ENCODE measurements at regions not wholly inside any gene's neighbourhood (a gene's known extent, or its start where the extent isn't known, plus 50 kb on each side); places are given as distances from the start of the nearest gene placed in this dataset.

DNA sequence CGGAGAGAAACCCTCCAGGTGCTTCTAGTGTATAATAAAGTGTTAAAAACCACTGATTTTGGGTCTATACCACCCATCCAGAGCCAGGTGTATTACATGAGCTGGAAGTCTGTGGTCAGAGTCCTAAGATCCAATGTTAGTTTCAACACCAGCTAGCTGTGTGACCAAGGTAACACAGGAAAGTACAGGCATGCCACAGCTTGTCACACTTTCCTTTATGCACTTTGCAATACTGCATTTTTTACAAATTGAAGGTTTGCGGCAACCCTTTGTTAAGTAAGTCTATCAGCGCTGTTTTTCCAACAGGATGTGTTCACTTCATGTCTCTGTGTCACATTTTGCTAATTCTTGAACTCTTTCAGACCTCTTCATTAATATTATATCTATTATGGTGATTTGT lies 201.3 kb upstream of the PRICKLE2 start:
- no peak for DNase-seq (ENCODE audit: low read depth)
- H3K4me3 ChIP-seq (ENCODE audit: low read depth, low read length) = no peak overlapping the region
- TF ChIP-seq, protein P1, sequence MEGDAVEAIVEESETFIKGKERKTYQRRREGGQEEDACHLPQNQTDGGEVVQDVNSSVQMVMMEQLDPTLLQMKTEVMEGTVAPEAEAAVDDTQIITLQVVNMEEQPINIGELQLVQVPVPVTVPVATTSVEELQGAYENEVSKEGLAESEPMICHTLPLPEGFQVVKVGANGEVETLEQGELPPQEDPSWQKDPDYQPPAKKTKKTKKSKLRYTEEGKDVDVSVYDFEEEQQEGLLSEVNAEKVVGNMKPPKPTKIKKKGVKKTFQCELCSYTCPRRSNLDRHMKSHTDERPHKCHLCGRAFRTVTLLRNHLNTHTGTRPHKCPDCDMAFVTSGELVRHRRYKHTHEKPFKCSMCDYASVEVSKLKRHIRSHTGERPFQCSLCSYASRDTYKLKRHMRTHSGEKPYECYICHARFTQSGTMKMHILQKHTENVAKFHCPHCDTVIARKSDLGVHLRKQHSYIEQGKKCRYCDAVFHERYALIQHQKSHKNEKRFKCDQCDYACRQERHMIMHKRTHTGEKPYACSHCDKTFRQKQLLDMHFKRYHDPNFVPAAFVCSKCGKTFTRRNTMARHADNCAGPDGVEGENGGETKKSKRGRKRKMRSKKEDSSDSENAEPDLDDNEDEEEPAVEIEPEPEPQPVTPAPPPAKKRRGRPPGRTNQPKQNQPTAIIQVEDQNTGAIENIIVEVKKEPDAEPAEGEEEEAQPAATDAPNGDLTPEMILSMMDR (IDR thresholded peaks at IDR 0.05; ENCODE audit: low read depth, low read length) = no peak
- TF ChIP-seq POLR2A (IDR thresholded peaks at IDR 0.05; ENCODE audit: extremely low read depth, insufficient read length) = no peak
- TF ChIP-seq, protein P2, sequence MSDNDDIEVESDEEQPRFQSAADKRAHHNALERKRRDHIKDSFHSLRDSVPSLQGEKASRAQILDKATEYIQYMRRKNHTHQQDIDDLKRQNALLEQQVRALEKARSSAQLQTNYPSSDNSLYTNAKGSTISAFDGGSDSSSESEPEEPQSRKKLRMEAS (IDR thresholded peaks at IDR 0.05; ENCODE audit: low read depth, low read length) = no peak
- no peak for TF ChIP-seq MYC (IDR thresholded peaks at IDR 0.05; ENCODE audit: low read depth, low read length)

DNA sequence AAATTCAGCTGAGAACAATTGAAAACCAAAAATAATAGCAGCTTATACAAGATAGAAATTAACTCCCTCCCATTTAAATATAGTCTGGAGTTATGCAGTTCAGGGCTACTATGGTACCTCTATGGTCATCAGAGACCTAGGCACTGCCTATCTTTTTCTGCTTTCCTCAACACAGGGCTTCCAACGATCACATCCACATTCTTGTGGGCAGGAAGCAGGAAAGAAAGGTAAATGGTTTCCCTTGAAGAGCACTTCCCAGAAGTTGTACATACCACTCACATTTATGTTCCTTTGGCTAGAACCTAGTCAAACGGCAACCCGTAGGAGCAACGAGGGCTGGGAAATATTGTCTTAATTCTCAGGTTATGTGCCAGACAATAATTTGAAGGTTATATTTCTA lies 197.7 kb upstream of the PRICKLE2 start:
- TF ChIP-seq POLR2A (IDR thresholded peaks at IDR 0.05; ENCODE audit: extremely low read depth, insufficient read length) (no peak), MYC (IDR thresholded peaks at IDR 0.05; ENCODE audit: low read depth, low read length) (no peak)
- TF ChIP-seq, protein P1 (IDR thresholded peaks at IDR 0.05; ENCODE audit: low read depth, low read length) = no peak
- TF ChIP-seq, protein P2 (IDR thresholded peaks at IDR 0.05; ENCODE audit: low read depth, low read length) = no peak
- no peak for DNase-seq (ENCODE audit: low read depth)
- H3K4me3 ChIP-seq (ENCODE audit: low read depth, low read length) = no peak overlapping the region

DNA sequence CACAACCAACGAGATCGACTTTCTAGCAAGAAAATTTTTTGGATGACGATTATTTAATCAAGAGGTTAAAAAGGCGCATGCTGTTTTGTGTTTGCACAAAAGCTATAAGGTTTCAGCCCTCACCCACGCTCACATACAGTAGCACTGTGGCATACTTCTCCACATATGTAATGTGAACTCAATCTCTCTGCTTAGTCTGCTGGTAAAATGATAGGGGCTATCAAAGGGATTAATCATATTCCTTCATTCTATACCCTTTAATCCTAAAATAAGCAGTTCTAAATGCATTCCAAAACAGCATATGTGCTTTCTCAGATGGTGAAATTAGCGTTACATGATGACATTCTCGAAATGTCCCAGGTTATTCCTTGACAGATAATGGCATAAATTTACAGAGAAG lies 196.9 kb upstream of the PRICKLE2 start:
- DNase-seq (ENCODE audit: low read depth) = no peak
- H3K4me3 ChIP-seq (ENCODE audit: low read depth, low read length) = no peak overlapping the region
- TF ChIP-seq MYC (IDR thresholded peaks at IDR 0.05; ENCODE audit: low read depth, low read length) = no peak
- TF ChIP-seq, protein P2 (IDR thresholded peaks at IDR 0.05; ENCODE audit: low read depth, low read length) = no peak

DNA sequence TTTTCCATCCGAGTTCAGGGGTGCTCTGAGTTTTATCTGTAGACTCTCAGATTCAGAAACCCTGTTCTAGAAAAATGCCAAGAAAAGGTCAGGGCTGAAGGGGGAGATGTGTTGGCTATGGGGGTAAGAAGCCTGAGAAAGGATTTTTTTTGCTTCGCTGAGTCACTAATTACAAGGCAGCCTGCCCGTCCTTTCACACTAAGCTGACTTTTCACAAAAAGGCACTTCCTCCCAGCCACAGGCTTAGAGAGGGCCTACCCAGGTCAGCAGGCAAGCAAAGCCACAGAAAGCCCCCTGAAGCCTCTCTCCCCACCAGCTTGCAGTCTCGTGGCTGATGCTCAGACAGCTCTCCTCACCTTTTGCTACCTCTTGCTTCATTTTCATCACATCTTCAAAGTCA lies 192.6 kb upstream of the PRICKLE2 start:
- TF ChIP-seq POLR2A (IDR thresholded peaks at IDR 0.05; ENCODE audit: extremely low read depth, insufficient read length) (no peak), MYC (IDR thresholded peaks at IDR 0.05; ENCODE audit: low read depth, low read length) (no peak)
- TF ChIP-seq, protein P1 (IDR thresholded peaks at IDR 0.05; ENCODE audit: low read depth, low read length) = no peak
- TF ChIP-seq, protein P2 (IDR thresholded peaks at IDR 0.05; ENCODE audit: low read depth, low read length) = no peak
- no peak overlapping the region for H3K4me3 ChIP-seq (ENCODE audit: low read depth, low read length)
- DNase-seq (ENCODE audit: low read depth) = no peak

DNA sequence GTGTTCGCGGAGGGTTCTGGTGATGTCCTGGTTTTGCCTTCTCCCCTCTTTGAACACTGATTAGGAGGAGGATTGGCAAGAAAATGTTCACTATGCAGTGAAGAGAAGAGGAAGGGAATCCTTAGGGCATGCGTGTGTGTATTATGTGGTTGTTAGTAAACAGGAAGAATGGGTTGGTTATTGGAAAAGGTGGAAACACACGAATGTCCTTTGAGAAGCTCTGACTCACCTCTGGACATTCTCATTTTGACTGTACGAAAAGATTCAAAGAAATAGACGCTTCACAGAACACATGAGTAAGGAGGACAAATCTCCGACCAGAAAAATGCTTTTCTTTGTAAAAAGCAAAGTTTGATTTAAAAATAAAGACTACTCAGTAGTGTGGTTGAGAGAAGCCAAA lies 188.8 kb upstream of the PRICKLE2 start:
- no peak for DNase-seq (ENCODE audit: low read depth)
- no peak for TF ChIP-seq MYC (IDR thresholded peaks at IDR 0.05; ENCODE audit: low read depth, low read length)
- no peak for TF ChIP-seq POLR2A (IDR thresholded peaks at IDR 0.05; ENCODE audit: extremely low read depth, insufficient read length)

DNA sequence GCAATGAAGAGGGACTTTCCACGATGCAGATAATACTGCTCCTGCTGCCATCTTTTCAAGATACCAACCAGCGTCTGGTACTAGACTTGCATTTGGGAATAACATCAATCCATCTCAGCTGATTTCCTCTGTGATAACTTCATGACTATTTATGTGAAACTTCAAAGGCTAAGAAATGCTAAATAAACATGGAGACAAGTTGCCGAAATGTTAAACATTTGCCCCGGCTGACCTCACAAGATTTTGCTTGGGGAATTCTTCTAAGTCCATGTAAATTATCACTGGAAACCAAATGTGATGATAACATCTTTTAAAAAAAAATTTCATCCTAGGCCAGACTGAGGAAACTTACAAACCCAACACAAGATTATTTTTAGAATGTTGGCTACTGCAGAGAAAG lies 185.8 kb upstream of the PRICKLE2 start:
- TF ChIP-seq, protein P1 (IDR thresholded peaks at IDR 0.05; ENCODE audit: low read depth, low read length) = no peak
- TF ChIP-seq POLR2A (IDR thresholded peaks at IDR 0.05; ENCODE audit: extremely low read depth, insufficient read length) (no peak), MYC (IDR thresholded peaks at IDR 0.05; ENCODE audit: low read depth, low read length) (no peak)
- TF ChIP-seq, protein P2 (IDR thresholded peaks at IDR 0.05; ENCODE audit: low read depth, low read length) = no peak
- no peak for DNase-seq (ENCODE audit: low read depth)
- H3K4me3 ChIP-seq (ENCODE audit: low read depth, low read length) = no peak overlapping the region

More for the DNA sequence above, 188.8 kb upstream of the PRICKLE2 start:
- no peak overlapping the region for H3K4me3 ChIP-seq (ENCODE audit: low read depth, low read length)

DNA sequence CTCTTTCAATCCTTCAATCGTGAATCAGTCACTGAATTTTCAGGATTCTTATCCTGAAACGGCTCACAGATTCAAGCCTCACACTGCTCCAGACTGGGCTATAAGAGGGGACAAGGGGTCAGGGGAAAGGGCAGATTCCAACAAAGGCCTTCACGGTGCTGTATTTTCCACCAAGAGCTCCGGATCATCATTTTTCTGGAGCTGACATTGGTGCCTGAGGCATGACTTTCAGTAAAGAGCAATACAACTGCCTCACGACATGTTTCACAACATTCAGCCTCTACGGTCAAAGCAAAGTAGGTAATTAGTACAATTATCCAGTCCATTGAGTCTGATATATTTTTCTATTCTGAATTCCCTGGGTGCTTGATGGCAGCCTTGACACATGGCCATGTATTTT lies 185.0 kb upstream of the PRICKLE2 start:
- no peak for DNase-seq (ENCODE audit: low read depth)
- TF ChIP-seq MYC (IDR thresholded peaks at IDR 0.05; ENCODE audit: low read depth, low read length) = no peak
- TF ChIP-seq, protein P2 (IDR thresholded peaks at IDR 0.05; ENCODE audit: low read depth, low read length) = no peak
- TF ChIP-seq, protein P1 (IDR thresholded peaks at IDR 0.05; ENCODE audit: low read depth, low read length) = no peak
- no peak for TF ChIP-seq POLR2A (IDR thresholded peaks at IDR 0.05; ENCODE audit: extremely low read depth, insufficient read length)
- no peak overlapping the region for H3K4me3 ChIP-seq (ENCODE audit: low read depth, low read length)
